GM19035 (cell line): ENCODE measurements at regions not wholly inside any gene's neighbourhood (a gene's known extent, or its start where the extent isn't known, plus 50 kb on each side); places are given as distances from the start of the nearest gene placed in this dataset.
"Not testable (repeated sequence)": the region's sequence is repeated elsewhere in the genome, so short reads cannot be mapped to it uniquely, and the experiment has no call there.

ENCODE experiments used
- ATAC-seq: cut with Tn5 transposase; IDR thresholded peaks from one replicate; pipeline ENCODE4 v1.9.1; 2021; ENCODE audit not compliant: unreplicated experiment

GRCh38 chr13:23947893-23948292 lies 50.6 kb upstream of the C1QTNF9B start:
- no peak for ATAC-seq

GRCh38 chr13:23949200-23949599 lies 51.9 kb upstream of the C1QTNF9B start:
- no peak for ATAC-seq

- ATAC-seq = no peak
Measured at GRCh38 chr13:23949736-23950135, 52.4 kb upstream of the C1QTNF9B start.

- no peak for ATAC-seq
Measured at GRCh38 chr13:23950736-23951510, 53.6 kb upstream of the C1QTNF9B start.

GRCh38 chr13:23952796-23953195 lies 55.5 kb upstream of the C1QTNF9B start:
- ATAC-seq = no peak

- ATAC-seq = no peak
Measured at GRCh38 chr13:23953860-23954512, 56.7 kb upstream of the C1QTNF9B start.

GRCh38 chr13:23955064-23955463 lies 57.8 kb upstream of the C1QTNF9B start:
- ATAC-seq = no peak

- no peak for ATAC-seq
Measured at GRCh38 chr13:23956106-23956505, 58.8 kb upstream of the C1QTNF9B start.

- ATAC-seq = no peak
Measured at GRCh38 chr13:23957981-23958380, 60.7 kb upstream of the C1QTNF9B start.

- no peak for ATAC-seq
Measured at GRCh38 chr13:23959231-23959862, 62.0 kb upstream of the C1QTNF9B start.

GRCh38 chr13:23960566-23961156 lies 63.4 kb upstream of the C1QTNF9B start:
- ATAC-seq = no peak

- no peak for ATAC-seq
Measured at GRCh38 chr13:23963184-23963931, 66.1 kb upstream of the C1QTNF9B start.

- ATAC-seq = no peak
Measured at GRCh38 chr13:23963947-23964346, 66.6 kb upstream of the C1QTNF9B start.

GRCh38 chr13:23965346-23965745 lies 68.0 kb upstream of the C1QTNF9B start:
- no peak for ATAC-seq

- ATAC-seq = no peak
Measured at GRCh38 chr13:23966221-23966690, 69.0 kb upstream of the C1QTNF9B start.

- ATAC-seq = peak; percentile 66
Measured at GRCh38 chr13:23966691-23967615, 69.7 kb upstream of the C1QTNF9B start.

GRCh38 chr13:23967792-23968191 lies 70.5 kb upstream of the C1QTNF9B start:
- ATAC-seq = not testable (repeated sequence)

GRCh38 chr13:23969647-23970046 lies 72.3 kb upstream of the C1QTNF9B start:
- ATAC-seq = no peak

- peak; percentile 51 for ATAC-seq
Measured at GRCh38 chr13:23979361-23980159, 82.3 kb upstream of the C1QTNF9B start.
